22Rv1 (cell line): ENCODE measurements at regions not wholly inside any gene's neighbourhood (a gene's known extent, or its start where the extent isn't known, plus 50 kb on each side); places are given as distances from the start of the nearest gene placed in this dataset.
"Not testable (repeated sequence)": the region's sequence is repeated elsewhere in the genome, so short reads cannot be mapped to it uniquely, and the experiment has no call there.

Source experiments
- ZFX ChIP-seq: fragments of 450-650 bp; IDR thresholded peaks from 2 replicates; pipeline ENCODE4 v1.6.1; 2017; ENCODE audit warnings: antibody characterized with exemption, borderline replicate concordance
- TF ChIP-seq, protein P1 (sequence below): fragments of 450-650 bp; IDR thresholded peaks from 2 replicates; pipeline ENCODE4 v1.5.1; 2017; ENCODE audit warnings: mild to moderate bottlenecking

DNA sequence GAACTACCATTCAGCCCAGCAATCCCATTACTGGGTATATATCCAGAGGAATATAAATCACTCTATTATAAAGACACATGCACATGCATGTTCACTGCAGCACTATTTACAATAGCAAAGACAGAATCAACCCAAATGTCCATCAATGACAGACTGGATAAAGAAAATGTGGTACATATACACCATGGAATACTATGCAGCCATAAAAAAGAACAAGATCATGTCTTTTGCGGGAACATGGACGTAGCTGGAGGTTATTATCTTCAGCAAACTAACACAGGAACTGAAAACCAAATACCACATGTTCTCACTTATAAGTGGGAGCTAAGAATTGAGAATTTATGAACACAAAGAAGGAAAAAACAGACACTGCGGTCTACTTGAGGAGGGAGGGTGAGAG is 195.1 kb downstream of the GPAT3 start:
- TF ChIP-seq, protein P1, sequence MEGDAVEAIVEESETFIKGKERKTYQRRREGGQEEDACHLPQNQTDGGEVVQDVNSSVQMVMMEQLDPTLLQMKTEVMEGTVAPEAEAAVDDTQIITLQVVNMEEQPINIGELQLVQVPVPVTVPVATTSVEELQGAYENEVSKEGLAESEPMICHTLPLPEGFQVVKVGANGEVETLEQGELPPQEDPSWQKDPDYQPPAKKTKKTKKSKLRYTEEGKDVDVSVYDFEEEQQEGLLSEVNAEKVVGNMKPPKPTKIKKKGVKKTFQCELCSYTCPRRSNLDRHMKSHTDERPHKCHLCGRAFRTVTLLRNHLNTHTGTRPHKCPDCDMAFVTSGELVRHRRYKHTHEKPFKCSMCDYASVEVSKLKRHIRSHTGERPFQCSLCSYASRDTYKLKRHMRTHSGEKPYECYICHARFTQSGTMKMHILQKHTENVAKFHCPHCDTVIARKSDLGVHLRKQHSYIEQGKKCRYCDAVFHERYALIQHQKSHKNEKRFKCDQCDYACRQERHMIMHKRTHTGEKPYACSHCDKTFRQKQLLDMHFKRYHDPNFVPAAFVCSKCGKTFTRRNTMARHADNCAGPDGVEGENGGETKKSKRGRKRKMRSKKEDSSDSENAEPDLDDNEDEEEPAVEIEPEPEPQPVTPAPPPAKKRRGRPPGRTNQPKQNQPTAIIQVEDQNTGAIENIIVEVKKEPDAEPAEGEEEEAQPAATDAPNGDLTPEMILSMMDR = not testable (repeated sequence)
- not testable (repeated sequence) for TF ChIP-seq ZFX
